ENCODE measurements at regions not wholly inside any gene's neighbourhood (a gene's known extent, or its start where the extent isn't known, plus 50 kb on each side); places are given as distances from the start of the nearest gene placed in this dataset.

- no peak for TF ChIP-seq CTCF (IDR thresholded peaks at IDR 0.05)
- no peak for TF ChIP-seq POLR2A (IDR thresholded peaks at IDR 0.05)
These were observed 95.8 kb upstream of the GEMIN8 start for GRCh38 chrX:14125462-14125861.

All from esophagus squamous epithelium (tissue), 4 donors.